Hepatocyte (in vitro differentiated cells): ENCODE measurements at regions not wholly inside any gene's neighbourhood (a gene's known extent, or its start where the extent isn't known, plus 50 kb on each side); places are given as distances from the start of the nearest gene placed in this dataset.

ENCODE experiments used
- DNase-seq: peaks from one replicate; pipeline ENCODE4 v3.0.0-alpha.2; 2016; ENCODE audit warnings: low spot score
- H2AFZ ChIP-seq: fragments of 200-600 bp; sonication (generic); 2 replicates; pipeline ENCODE4 v1.6.0; 2016; ENCODE audit warnings: antibody characterized with exemption, mild to moderate bottlenecking
- H3K27ac ChIP-seq: fragments of 200-600 bp; sonication (generic); 2 replicates; pipeline ENCODE4 v1.5.1; 2016; ENCODE audit warnings: mild to moderate bottlenecking
- H3K27me3 ChIP-seq: fragments of 200-600 bp; sonication (generic); 2 replicates; pipeline ENCODE4 v1.6.1; 2016
- H3K36me3 ChIP-seq: fragments of 200-600 bp; sonication (generic); replicated peaks from 2 replicates; pipeline ENCODE4 v1.5.1; 2016; ENCODE audit warnings: low read depth; ENCODE audit not compliant: insufficient read depth
- H3K4me1 ChIP-seq: fragments of 200-600 bp; sonication (generic); 2 replicates; pipeline ENCODE4 v1.5.1; 2016; ENCODE audit warnings: mild to moderate bottlenecking, moderate library complexity; ENCODE audit not compliant: insufficient read depth
- H3K4me2 ChIP-seq: fragments of 200-600 bp; sonication (generic); 2 replicates; pipeline ENCODE4 v1.6.0; 2016
- H3K4me3 ChIP-seq: fragments of 200-600 bp; sonication (generic); 2 replicates; pipeline ENCODE4 v1.5.1; 2016; ENCODE audit warnings: mild to moderate bottlenecking
- H3K79me2 ChIP-seq: fragments of 200-600 bp; sonication (generic); 2 replicates; pipeline ENCODE4 v1.6.0; 2017; ENCODE audit warnings: mild to moderate bottlenecking
- H3K9me2 ChIP-seq: fragments of 200-600 bp; sonication (generic); replicated peaks from 2 replicates; pipeline ENCODE4 v1.6.0; 2017; ENCODE audit warnings: mild to moderate bottlenecking; ENCODE audit not compliant: insufficient read depth
- H3K9me3 ChIP-seq: fragments of 200-600 bp; sonication (generic); 2 replicates; pipeline ENCODE4 v1.5.1; 2016; ENCODE audit warnings: low read depth, mild to moderate bottlenecking
- H4K20me1 ChIP-seq: fragments of 200-600 bp; sonication (generic); 2 replicates; pipeline ENCODE4 v1.6.0; 2016; ENCODE audit warnings: mild to moderate bottlenecking; ENCODE audit not compliant: insufficient read depth, poor library complexity, severe bottlenecking
- EZH2 ChIP-seq: fragments of 200-600 bp; sonication (generic); IDR thresholded peaks from 2 replicates; pipeline ENCODE4 v1.6.1; 2016; ENCODE audit warnings: antibody characterized with exemption, mild to moderate bottlenecking, borderline replicate concordance
- EZH2phosphoT487 ChIP-seq: fragments of 200-600 bp; sonication (generic); IDR thresholded peaks from one replicate; pipeline ENCODE4 v1.6.1; 2018; ENCODE audit warnings: antibody characterized with exemption, mild to moderate bottlenecking, low read depth, moderate library complexity; ENCODE audit not compliant: unreplicated experiment, severe bottlenecking
- WGBS: methylation state at CpG from one replicate; pipeline ENCODE4 v1.1.6; 2016; ENCODE audit warnings: low lambda C conversion rate; ENCODE audit errors: missing lambda C conversion rate; 5-methylcytosine and 5-hydroxymethylcytosine counted together
- TF ChIP-seq, protein P1 (sequence below): fragments of 200-600 bp; sonication (generic); IDR thresholded peaks from 2 replicates; pipeline ENCODE4 v1.5.1; 2016; ENCODE audit warnings: antibody characterized with exemption, mild to moderate bottlenecking; ENCODE audit not compliant: poor library complexity

DNA sequence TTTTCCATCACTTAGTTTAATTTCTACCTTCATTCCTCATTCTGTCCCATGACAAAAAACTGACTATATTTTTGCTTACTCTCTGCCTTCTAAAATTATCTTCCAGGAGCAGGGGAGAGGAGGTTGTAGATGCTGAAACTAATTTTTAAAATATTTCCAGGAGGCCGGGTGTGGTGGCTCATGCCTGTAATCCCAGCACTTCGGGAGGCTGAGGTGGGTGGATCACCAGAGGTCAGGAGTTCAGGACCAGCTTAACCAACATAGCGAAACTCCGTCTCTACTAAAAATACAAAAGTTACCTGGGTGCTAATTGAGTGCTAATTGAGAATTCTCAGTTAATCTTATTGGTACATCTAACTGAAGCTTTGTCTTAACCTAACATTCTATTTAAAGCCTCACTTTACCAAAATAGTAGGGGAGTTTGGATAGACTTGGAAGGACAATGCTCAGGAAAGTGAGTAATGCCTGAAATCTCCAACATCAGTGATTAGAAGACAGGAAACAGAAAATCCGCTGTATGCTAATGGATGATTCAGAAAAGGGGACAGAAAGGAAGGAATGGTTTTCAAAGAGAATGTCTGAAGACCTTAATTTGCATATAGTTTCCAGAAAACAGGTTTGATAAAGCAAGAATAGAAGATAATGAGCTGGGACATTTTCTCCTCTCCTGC lies 336.1 kb downstream of the GBE1 start:
- 66% methylated on average over 5 of the region's 5 CpGs for WGBS
- Histone ChIP-seq H3K4me2 (no peak overlapping the region), H3K9me3 (no peaks in the 10 kb centered on the region), H3K79me2 (no peaks in the 10 kb centered on the region), H3K9me2 (no peaks in the 10 kb centered on the region), H3K4me3 (no peak overlapping the region), H3K27me3 (no peaks in the 10 kb centered on the region), H3K27ac (no peak overlapping the region), H3K4me1 (no peaks in the 10 kb centered on the region), H4K20me1 (no peaks in the 10 kb centered on the region), H2AFZ (no peak overlapping the region), H3K36me3 (no peaks in the 10 kb centered on the region)
- no peak for DNase-seq
- no peak for TF ChIP-seq EZH2phosphoT487
- no peak for TF ChIP-seq EZH2
- TF ChIP-seq, protein P1, sequence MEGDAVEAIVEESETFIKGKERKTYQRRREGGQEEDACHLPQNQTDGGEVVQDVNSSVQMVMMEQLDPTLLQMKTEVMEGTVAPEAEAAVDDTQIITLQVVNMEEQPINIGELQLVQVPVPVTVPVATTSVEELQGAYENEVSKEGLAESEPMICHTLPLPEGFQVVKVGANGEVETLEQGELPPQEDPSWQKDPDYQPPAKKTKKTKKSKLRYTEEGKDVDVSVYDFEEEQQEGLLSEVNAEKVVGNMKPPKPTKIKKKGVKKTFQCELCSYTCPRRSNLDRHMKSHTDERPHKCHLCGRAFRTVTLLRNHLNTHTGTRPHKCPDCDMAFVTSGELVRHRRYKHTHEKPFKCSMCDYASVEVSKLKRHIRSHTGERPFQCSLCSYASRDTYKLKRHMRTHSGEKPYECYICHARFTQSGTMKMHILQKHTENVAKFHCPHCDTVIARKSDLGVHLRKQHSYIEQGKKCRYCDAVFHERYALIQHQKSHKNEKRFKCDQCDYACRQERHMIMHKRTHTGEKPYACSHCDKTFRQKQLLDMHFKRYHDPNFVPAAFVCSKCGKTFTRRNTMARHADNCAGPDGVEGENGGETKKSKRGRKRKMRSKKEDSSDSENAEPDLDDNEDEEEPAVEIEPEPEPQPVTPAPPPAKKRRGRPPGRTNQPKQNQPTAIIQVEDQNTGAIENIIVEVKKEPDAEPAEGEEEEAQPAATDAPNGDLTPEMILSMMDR, result no peak

GRCh38 chr3:81419228-81419627 lies 342.2 kb downstream of the GBE1 start:
- peak; percentile 15 for DNase-seq
- no peak for TF ChIP-seq EZH2phosphoT487
- TF ChIP-seq, protein P1, result peak; percentile 61
- H3K4me2 ChIP-seq, result no peak overlapping the region

DNA sequence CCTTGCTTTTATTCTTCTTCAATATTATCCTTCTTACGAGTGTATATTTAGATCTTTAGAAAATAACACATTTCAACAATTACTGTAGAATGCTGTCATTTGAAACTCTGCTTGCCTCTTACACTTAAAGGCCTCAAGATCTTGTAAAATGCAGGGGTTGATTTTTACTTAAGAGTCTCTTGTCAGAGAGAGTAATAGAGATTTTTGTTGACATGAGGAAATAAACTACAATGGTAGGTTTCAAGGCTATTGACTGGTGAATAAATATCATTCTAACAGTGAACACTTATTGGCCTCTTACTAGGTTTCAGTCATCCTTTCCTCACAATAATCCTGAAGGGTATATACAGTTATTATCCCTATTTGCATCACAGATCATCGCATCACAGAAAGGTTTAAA lies 344.6 kb downstream of the GBE1 start:
- H3K9me2 ChIP-seq, result no peaks in the 10 kb centered on the region
- H3K79me2 ChIP-seq, result no peaks in the 10 kb centered on the region
- no peaks in the 10 kb centered on the region for H3K27me3 ChIP-seq
- no peak overlapping the region for H2AFZ ChIP-seq
- no peaks in the 10 kb centered on the region for H3K4me1 ChIP-seq
- no peaks in the 10 kb centered on the region for H3K9me3 ChIP-seq
- H3K27ac ChIP-seq, result no peak overlapping the region
- TF ChIP-seq EZH2phosphoT487 (no peak), EZH2 (no peak)
- TF ChIP-seq, protein P1, result no peak
- 90% methylated on average over 2 of the region's 2 CpGs for WGBS
- no peak for DNase-seq
- H4K20me1 ChIP-seq, result no peaks in the 10 kb centered on the region
- no peak overlapping the region for H3K4me3 ChIP-seq
- no peak overlapping the region for H3K4me2 ChIP-seq
- no peaks in the 10 kb centered on the region for H3K36me3 ChIP-seq

More at GRCh38 chr3:81419228-81419627, 342.2 kb downstream of the GBE1 start:
- no peaks in the 10 kb centered on the region for H4K20me1 ChIP-seq
- no peak overlapping the region for H3K27ac ChIP-seq
- no peaks in the 10 kb centered on the region for H3K27me3 ChIP-seq
- H3K9me2 ChIP-seq, result no peaks in the 10 kb centered on the region
- no peak overlapping the region for H3K4me3 ChIP-seq
- H3K9me3 ChIP-seq, result no peaks in the 10 kb centered on the region
- no peaks in the 10 kb centered on the region for H3K36me3 ChIP-seq
- H3K79me2 ChIP-seq, result no peaks in the 10 kb centered on the region
- no peaks in the 10 kb centered on the region for H3K4me1 ChIP-seq
- H2AFZ ChIP-seq, result no peak overlapping the region
